CD14-positive monocyte (primary cell): ENCODE measurements at regions not wholly inside any gene's neighbourhood (a gene's known extent, or its start where the extent isn't known, plus 50 kb on each side); places are given as distances from the start of the nearest gene placed in this dataset.

Experiments used
- DNase-seq, 3 donors: peaks; one replicate each; pipeline ENCODE4 v3.0.0-alpha.2; 2011 to 2022
- H2AFZ ChIP-seq: 2 replicates; pipeline ENCODE4 v1.6.0; 2012; ENCODE audit warnings: mild to moderate bottlenecking, low read depth, low read length, inconsistent platforms; ENCODE audit not compliant: insufficient read depth, poor library complexity, severe bottlenecking
- H3K27ac ChIP-seq, 2 donors: 1 replicate in 1 of 2; 2 replicates in 1 of 2; pipeline ENCODE4 v1.5.1; 2012 to 2013; ENCODE audit warnings: low read length in 2 of 2, control low read depth in 1 of 2, inconsistent platforms in 1 of 2, low read depth in 1 of 2, mild to moderate bottlenecking in 1 of 2
- H3K27me3 ChIP-seq, 2 donors: one replicate each; pipeline versions ENCODE4 v1.6.0 to v1.6.1; 2011 to 2013; ENCODE audit warnings: low read length in 2 of 2; ENCODE audit not compliant: control insufficient read depth in 2 of 2, insufficient read depth in 2 of 2
- H3K36me3 ChIP-seq, 2 donors: replicated peaks in 1 of 2; 1 replicate in 1 of 2; 2 replicates in 1 of 2; pipeline versions ENCODE4 v1.5.1 to v1.6.1; 2012 to 2013; ENCODE audit warnings: low read length in 2 of 2, control low read depth in 1 of 2, inconsistent platforms in 1 of 2, mild to moderate bottlenecking in 1 of 2; ENCODE audit not compliant: insufficient read depth in 2 of 2, control insufficient read depth in 1 of 2
- H3K4me1 ChIP-seq, 2 donors: 1 replicate in 1 of 2; 2 replicates in 1 of 2; pipeline versions ENCODE4 v1.5.1 to v1.6.1; 2012 to 2013; ENCODE audit warnings: low read length in 2 of 2, control low read depth in 1 of 2, inconsistent platforms in 1 of 2, mild to moderate bottlenecking in 1 of 2, moderate library complexity in 1 of 2; ENCODE audit not compliant: insufficient read depth in 2 of 2, control insufficient read depth in 1 of 2
- H3K4me2 ChIP-seq: replicated peaks from 2 replicates; pipeline ENCODE3; 2012; ENCODE audit warnings: low read length, moderate library complexity, mild to moderate bottlenecking; ENCODE audit not compliant: poor library complexity, severe bottlenecking; ENCODE audit errors: extremely low read depth
- H3K4me3 ChIP-seq, 3 experiments: fragments of 200-600 bp in 1 of 3; sonication (generic) in 1 of 3; replicated peaks in 1 of 3; 1 replicate in 2 of 3; 2 replicates in 1 of 3; pipeline ENCODE4 v1.5.1; 2011 to 2013; ENCODE audit warnings: low read length in 3 of 3, mild to moderate bottlenecking in 3 of 3, control low read depth in 2 of 3, low read depth in 2 of 3, inconsistent platforms in 1 of 3, moderate library complexity in 1 of 3
- H3K79me2 ChIP-seq: 2 replicates; pipeline ENCODE4 v1.6.0; 2012; ENCODE audit warnings: mild to moderate bottlenecking, control low read depth, inconsistent platforms, low read length, moderate library complexity; ENCODE audit not compliant: insufficient read depth
- H3K9ac ChIP-seq: 2 replicates; pipeline ENCODE4 v1.6.0; 2017; ENCODE audit warnings: low read length, mild to moderate bottlenecking; ENCODE audit not compliant: insufficient read depth, poor library complexity, severe bottlenecking
- H3K9me3 ChIP-seq, 2 donors: replicated peaks in 1 of 2; 1 replicate in 1 of 2; 2 replicates in 1 of 2; pipeline versions ENCODE4 v1.5.1 to v1.6.1; 2012 to 2013; ENCODE audit warnings: low read length in 2 of 2, control low read depth in 1 of 2; ENCODE audit not compliant: control insufficient read depth in 1 of 2, insufficient read depth in 1 of 2
- H4K20me1 ChIP-seq: 2 replicates; pipeline ENCODE4 v1.6.0; 2012; ENCODE audit warnings: mild to moderate bottlenecking, low read length, control low read depth, moderate library complexity; ENCODE audit not compliant: insufficient read depth
- H3K27ac Mint-ChIP-seq, 7 donors: one replicate each; pipeline ENCODE4 v1.8.0; 2020; ENCODE audit warnings: mild to moderate bottlenecking in 7 of 7, mixed read lengths in 7 of 7, moderate library complexity in 6 of 7, inconsistent platforms in 2 of 7
- H3K27me3 Mint-ChIP-seq, 3 donors: one replicate each; pipeline ENCODE4 v1.8.0; 2021 to 2022; ENCODE audit warnings: low read depth in 3 of 3, mild to moderate bottlenecking in 3 of 3, mixed read lengths in 3 of 3, moderate library complexity in 3 of 3, inconsistent platforms in 1 of 3
- H3K36me3 Mint-ChIP-seq, 2 donors: one replicate each; pipeline ENCODE4 v1.8.0; 2020; ENCODE audit warnings: mixed read lengths in 2 of 2, inconsistent platforms in 1 of 2, mild to moderate bottlenecking in 1 of 2
- H3K4me1 Mint-ChIP-seq: one replicate; pipeline ENCODE4 v1.8.0; 2020; ENCODE audit warnings: mild to moderate bottlenecking, mixed read lengths
- H3K4me3 Mint-ChIP-seq, 2 donors: one replicate each; pipeline ENCODE4 v1.8.0; 2020; ENCODE audit warnings: mild to moderate bottlenecking in 2 of 2, mixed read lengths in 2 of 2, moderate library complexity in 1 of 2
- H3K9me3 Mint-ChIP-seq, 7 donors: one replicate each; pipeline ENCODE4 v1.8.0; 2020 to 2022; ENCODE audit warnings: mixed read lengths in 7 of 7, mild to moderate bottlenecking in 6 of 7, moderate library complexity in 6 of 7, inconsistent platforms in 2 of 7
- CTCF ChIP-seq: fragments of 200-600 bp; IDR thresholded peaks from one replicate; pipeline ENCODE4 v1.8.0; 2022; ENCODE audit warnings: antibody characterized with exemption, mild to moderate bottlenecking
- WGBS: methylation state at CpG from one replicate; pipeline ENCODE4 v1.1.5; 2013; ENCODE audit warnings: missing lambda C conversion rate; ENCODE audit not compliant: insufficient coverage; 5-methylcytosine and 5-hydroxymethylcytosine counted together
- intact Hi-C, 2 donors: fragments of 100-400 bp; cut with micrococcal nuclease; formaldehyde crosslinking; loops; one replicate each; pipeline versions ENCODE4 v1.15.0 to v1.15.1; 2023

GRCh38 chr6:137762168-137763090 lies 104.6 kb upstream of the TNFAIP3 start:
- Mint-ChIP-seq H3K4me1 (peaks cover 13% of the 10 kb centered on the region), H3K4me3 (no peak overlapping the region), H3K36me3 (peaks cover 0 to 2% of the 10 kb centered on the region in 2 donors), H3K27ac (no peak overlapping the region), H3K27me3 (peaks cover 0 to 2% (median 0%) of the 10 kb centered on the region in 3 donors), H3K9me3 (no peaks in the 10 kb centered on the region)
- no peaks in the 10 kb centered on the region for H4K20me1 ChIP-seq
- no peak overlapping the region for H3K4me2 ChIP-seq
- no peak overlapping the region for H3K27ac ChIP-seq
- no peak for DNase-seq
- no peak for TF ChIP-seq CTCF
- no peak overlapping the region for H3K9ac ChIP-seq
- intact Hi-C loops, result loop anchor here in 1 of 2 donors (10.0 kb wide), 1 partner anchor 48 kb away; no protein-coding TSS in a partner anchor
- no peaks in the 10 kb centered on the region for H3K36me3 ChIP-seq
- no peaks in the 10 kb centered on the region for H3K79me2 ChIP-seq
- H3K4me1 ChIP-seq, result peaks cover 13 to 21% of the 10 kb centered on the region in 2 donors
- H2AFZ ChIP-seq, result no peak overlapping the region
- no CpG with 5 or more reads among the region's 1 CpG for WGBS
- H3K9me3 ChIP-seq, result no peaks in the 10 kb centered on the region
- H3K27me3 ChIP-seq, result no peaks in the 10 kb centered on the region
- H3K4me3 ChIP-seq, result no peak overlapping the region

GRCh38 chr6:137763436-137763835 lies 103.6 kb upstream of the TNFAIP3 start:
- H3K4me2 ChIP-seq, result no peak overlapping the region
- intact Hi-C loops, result loop anchor here in 1 of 2 donors (10.0 kb wide), 1 partner anchor 49 kb away; no protein-coding TSS in a partner anchor

More at GRCh38 chr6:137763436-137763835, 103.6 kb upstream of the TNFAIP3 start:
- no peak overlapping the region for H3K9ac ChIP-seq
- no peaks in the 10 kb centered on the region for H3K27me3 ChIP-seq
- no peak overlapping the region for H2AFZ ChIP-seq
- Mint-ChIP-seq H3K4me3 (no peak overlapping the region), H3K27ac (peak overlapping the region in 1 of 7 donors; percentile 25), H3K27me3 (peaks cover 0 to 2% (median 0%) of the 10 kb centered on the region in 3 donors), H3K36me3 (peaks cover 0 to 2% of the 10 kb centered on the region in 2 donors), H3K9me3 (peaks cover 0 to 2% (median 0%) of the 10 kb centered on the region in 7 donors), H3K4me1 (peaks cover 23% of the 10 kb centered on the region)
- H3K79me2 ChIP-seq, result no peaks in the 10 kb centered on the region
- WGBS, result 71% methylated on average over 1 of the region's 1 CpG
- TF ChIP-seq CTCF, result no peak
- H3K4me1 ChIP-seq, result peaks cover 22 to 31% of the 10 kb centered on the region in 2 donors
- H3K4me3 ChIP-seq, result no peak overlapping the region
- H3K27ac ChIP-seq, result no peak overlapping the region
- H3K36me3 ChIP-seq, result no peaks in the 10 kb centered on the region
- no peaks in the 10 kb centered on the region for H3K9me3 ChIP-seq
- H4K20me1 ChIP-seq, result no peaks in the 10 kb centered on the region
- DNase-seq, result no peak
